ENCODE measurements at regions not wholly inside any gene's neighbourhood (a gene's known extent, or its start where the extent isn't known, plus 50 kb on each side); places are given as distances from the start of the nearest gene placed in this dataset.

- no peak overlapping the region for H3K4me3 ChIP-seq (replicated peaks; ENCODE audit: insufficient read depth, low read length)
- TF ChIP-seq CTCF (IDR thresholded peaks at IDR 0.05; ENCODE audit: insufficient read depth, low read length) (no peak), GABPA (IDR thresholded peaks at IDR 0.05; ENCODE audit: low read depth) (no peak), POLR2AphosphoS5 (IDR thresholded peaks at IDR 0.05; ENCODE audit: low read depth) (no peak), SPI1 (IDR thresholded peaks at IDR 0.05; ENCODE audit: borderline replicate concordance, low read depth) (no peak)
- TF ChIP-seq, protein P1, sequence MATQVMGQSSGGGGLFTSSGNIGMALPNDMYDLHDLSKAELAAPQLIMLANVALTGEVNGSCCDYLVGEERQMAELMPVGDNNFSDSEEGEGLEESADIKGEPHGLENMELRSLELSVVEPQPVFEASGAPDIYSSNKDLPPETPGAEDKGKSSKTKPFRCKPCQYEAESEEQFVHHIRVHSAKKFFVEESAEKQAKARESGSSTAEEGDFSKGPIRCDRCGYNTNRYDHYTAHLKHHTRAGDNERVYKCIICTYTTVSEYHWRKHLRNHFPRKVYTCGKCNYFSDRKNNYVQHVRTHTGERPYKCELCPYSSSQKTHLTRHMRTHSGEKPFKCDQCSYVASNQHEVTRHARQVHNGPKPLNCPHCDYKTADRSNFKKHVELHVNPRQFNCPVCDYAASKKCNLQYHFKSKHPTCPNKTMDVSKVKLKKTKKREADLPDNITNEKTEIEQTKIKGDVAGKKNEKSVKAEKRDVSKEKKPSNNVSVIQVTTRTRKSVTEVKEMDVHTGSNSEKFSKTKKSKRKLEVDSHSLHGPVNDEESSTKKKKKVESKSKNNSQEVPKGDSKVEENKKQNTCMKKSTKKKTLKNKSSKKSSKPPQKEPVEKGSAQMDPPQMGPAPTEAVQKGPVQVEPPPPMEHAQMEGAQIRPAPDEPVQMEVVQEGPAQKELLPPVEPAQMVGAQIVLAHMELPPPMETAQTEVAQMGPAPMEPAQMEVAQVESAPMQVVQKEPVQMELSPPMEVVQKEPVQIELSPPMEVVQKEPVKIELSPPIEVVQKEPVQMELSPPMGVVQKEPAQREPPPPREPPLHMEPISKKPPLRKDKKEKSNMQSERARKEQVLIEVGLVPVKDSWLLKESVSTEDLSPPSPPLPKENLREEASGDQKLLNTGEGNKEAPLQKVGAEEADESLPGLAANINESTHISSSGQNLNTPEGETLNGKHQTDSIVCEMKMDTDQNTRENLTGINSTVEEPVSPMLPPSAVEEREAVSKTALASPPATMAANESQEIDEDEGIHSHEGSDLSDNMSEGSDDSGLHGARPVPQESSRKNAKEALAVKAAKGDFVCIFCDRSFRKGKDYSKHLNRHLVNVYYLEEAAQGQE (IDR thresholded peaks at IDR 0.05; ENCODE audit: insufficient replicate concordance, low read depth): no peak
- DNase-seq (ENCODE audit: low read depth in 1 of 2, low spot score in 1 of 2): no peak
- no peaks in the 10 kb centered on the region for H3K27me3 ChIP-seq (ENCODE audit: insufficient read depth, poor library complexity, severe bottlenecking)
- no peak overlapping the region for H3K27ac ChIP-seq (replicated peaks)
Measured at GRCh38 chr2:42876326-42876751, 84.0 kb upstream of the HAAO start.

- DNase-seq (ENCODE audit: low read depth in 1 of 2, low spot score in 1 of 2): no peak
- TF ChIP-seq, protein P1 (IDR thresholded peaks at IDR 0.05; ENCODE audit: insufficient replicate concordance, low read depth): no peak
- TF ChIP-seq GABPA (IDR thresholded peaks at IDR 0.05; ENCODE audit: low read depth): no peak
- no peak for TF ChIP-seq CTCF (IDR thresholded peaks at IDR 0.05; ENCODE audit: insufficient read depth, low read length)
- no peak for TF ChIP-seq SPI1 (IDR thresholded peaks at IDR 0.05; ENCODE audit: borderline replicate concordance, low read depth)
- no peak for TF ChIP-seq POLR2AphosphoS5 (IDR thresholded peaks at IDR 0.05; ENCODE audit: low read depth)
- Histone ChIP-seq H3K27ac (replicated peaks) (no peak overlapping the region), H3K27me3 (ENCODE audit: insufficient read depth, poor library complexity, severe bottlenecking) (no peaks in the 10 kb centered on the region), H3K4me3 (replicated peaks; ENCODE audit: insufficient read depth, low read length) (no peak overlapping the region)
Measured at GRCh38 chr2:42875880-42876279, 83.5 kb upstream of the HAAO start.

- H3K27me3 ChIP-seq (ENCODE audit: insufficient read depth, poor library complexity, severe bottlenecking): no peaks in the 10 kb centered on the region
- H3K27ac ChIP-seq (replicated peaks): no peak overlapping the region
- H3K4me3 ChIP-seq (replicated peaks; ENCODE audit: insufficient read depth, low read length): no peak overlapping the region
- TF ChIP-seq, protein P1 (IDR thresholded peaks at IDR 0.05; ENCODE audit: insufficient replicate concordance, low read depth): no peak
- no peak for TF ChIP-seq SPI1 (IDR thresholded peaks at IDR 0.05; ENCODE audit: borderline replicate concordance, low read depth)
- no peak for TF ChIP-seq CTCF (IDR thresholded peaks at IDR 0.05; ENCODE audit: insufficient read depth, low read length)
- TF ChIP-seq POLR2AphosphoS5 (IDR thresholded peaks at IDR 0.05; ENCODE audit: low read depth): no peak
- no peak for TF ChIP-seq GABPA (IDR thresholded peaks at IDR 0.05; ENCODE audit: low read depth)
- DNase-seq (ENCODE audit: low read depth in 1 of 2, low spot score in 1 of 2): no peak
Measured at GRCh38 chr2:42874949-42875801, 82.8 kb upstream of the HAAO start.
